GM12874 (cell line): ENCODE measurements at regions not wholly inside any gene's neighbourhood (a gene's known extent, or its start where the extent isn't known, plus 50 kb on each side); places are given as distances from the start of the nearest gene placed in this dataset.

Experiments used
- CTCF ChIP-seq: IDR thresholded peaks from 2 replicates; pipeline ENCODE4 v1.5.1; 2011; ENCODE audit warnings: low read depth, mild to moderate bottlenecking, control low read depth, low read length, moderate library complexity; ENCODE audit not compliant: insufficient read depth

- TF ChIP-seq CTCF = no peak
Observed at GRCh38 chr11:31986201-31986889, 104.5 kb upstream of the RCN1 start.

- no peak for TF ChIP-seq CTCF
Observed at GRCh38 chr11:31981457-31981856, 109.4 kb upstream of the RCN1 start.

GRCh38 chr11:31977343-31977742 lies 113.5 kb upstream of the RCN1 start:
- TF ChIP-seq CTCF = no peak

- TF ChIP-seq CTCF = no peak
Observed at GRCh38 chr11:31974366-31975136, 116.3 kb upstream of the RCN1 start.

GRCh38 chr11:31973172-31973571 lies 117.7 kb upstream of the RCN1 start:
- TF ChIP-seq CTCF = no peak

- no peak for TF ChIP-seq CTCF
Observed at GRCh38 chr11:31972623-31973022, 118.3 kb upstream of the RCN1 start.

GRCh38 chr11:31969359-31969702 lies 121.5 kb upstream of the RCN1 start:
- no peak for TF ChIP-seq CTCF
